HepG2 (cell line): ENCODE measurements at regions not wholly inside any gene's neighbourhood (a gene's known extent, or its start where the extent isn't known, plus 50 kb on each side); places are given as distances from the start of the nearest gene placed in this dataset.

Experiments used
- ATAC-seq: fragments of 200-7000 bp; cut with Tn5 transposase; 3 replicates; pipeline ENCODE4 v1.9.1; 2020; ENCODE audit warnings: mild to moderate bottlenecking, moderate library complexity
- BruUV-seq: library from RNA; stranded (reverse); fragments of 400-500 nt; replicated peaks from 2 replicates; lab custom pipeline; 2021; lab: Mats Ljungman, UMichigan
- CTCF ChIA-PET: fragments of 300-600 bp; formaldehyde crosslinking; extraction: SDS; loops from one replicate; lab custom pipeline; 2021; ENCODE audit warnings: low total read pairs, inconsistent platforms, low intra/inter-chr PET ratio; lab: Yijun Ruan, JAX
- POLR2A ChIA-PET: fragments of 350-600 bp; sonication (Branson Sonifier 250); formaldehyde crosslinking; loops from one replicate; lab custom pipeline; 2020; ENCODE audit warnings: antibody characterized with exemption, inconsistent platforms; lab: Yijun Ruan, JAX
- DNase-seq: peaks from one replicate; pipeline ENCODE4 v3.0.0-alpha.2; 2015; ENCODE audit warnings: low spot score
- FAIRE-seq: peaks from 3 replicates; lab custom pipeline; 2011; peaks lifted over from hg19 to GRCh38; lab: Jason Lieb, UNC
- H2AFZ ChIP-seq: one replicate; pipeline ENCODE4 v1.6.1; 2011; ENCODE audit warnings: low read length, inconsistent platforms
- H3K27ac ChIP-seq: fragments of 300-600 bp; 3 replicates; pipeline ENCODE4 v1.8.0; 2011; ENCODE audit warnings: mixed run types, mild to moderate bottlenecking, mixed read lengths, low read length, inconsistent platforms; ENCODE audit not compliant: insufficient read depth; ENCODE audit errors: extremely low read length
- H3K27me3 ChIP-seq, 2 experiments: fragments of 200-600 bp in 1 of 2; 2 replicates in 1 of 2; 3 replicates in 1 of 2; pipeline versions ENCODE4 v1.6.0 to v1.8.0; 2011; ENCODE audit warnings: low read length in 2 of 2, mild to moderate bottlenecking in 2 of 2, moderate library complexity in 2 of 2, inconsistent platforms in 1 of 2; ENCODE audit not compliant: insufficient read depth in 2 of 2, control insufficient read depth in 1 of 2
- H3K36me3 ChIP-seq, 2 experiments: fragments of 200-600 bp in 1 of 2; replicated peaks in 1 of 2; 2 replicates in 1 of 2; 3 replicates in 1 of 2; pipeline versions ENCODE4 v1.5.1 to v1.8.0; 2011; ENCODE audit warnings: low read length in 2 of 2, inconsistent platforms in 1 of 2; ENCODE audit not compliant: insufficient read depth in 2 of 2, control insufficient read depth in 1 of 2
- H3K4me1 ChIP-seq: 2 replicates; pipeline ENCODE4 v1.5.1; 2012; ENCODE audit warnings: low read length, inconsistent platforms; ENCODE audit not compliant: insufficient read depth
- H3K4me2 ChIP-seq: 2 replicates; pipeline ENCODE4 v1.6.0; 2011; ENCODE audit warnings: low read depth, low read length, inconsistent platforms
- H3K4me3 ChIP-seq, 3 experiments: fragments of 200-600 bp in 1 of 3; sonication (generic), shearing (Covaris generic) in 1 of 3; replicated peaks in 1 of 3; 2 replicates each; pipeline ENCODE4 v1.5.1; 2011 to 2016; ENCODE audit warnings: low read length in 3 of 3, inconsistent platforms in 2 of 3, low read depth in 2 of 3, mild to moderate bottlenecking in 2 of 3, control low read depth in 1 of 3, mixed read lengths in 1 of 3; ENCODE audit not compliant: insufficient read depth in 1 of 3
- H3K79me2 ChIP-seq: one replicate; pipeline ENCODE4 v1.6.1; 2011; ENCODE audit warnings: low read length, inconsistent platforms; ENCODE audit not compliant: insufficient read depth
- H3K9ac ChIP-seq: 2 replicates; pipeline ENCODE4 v1.6.0; 2011; ENCODE audit warnings: mild to moderate bottlenecking, low read depth, low read length, inconsistent platforms; ENCODE audit not compliant: insufficient read depth
- H3K9me3 ChIP-seq: 2 replicates; pipeline ENCODE4 v1.5.1; 2012; ENCODE audit warnings: mild to moderate bottlenecking, low read length
- H4K20me1 ChIP-seq: 2 replicates; pipeline ENCODE4 v1.6.0; 2011; ENCODE audit warnings: inconsistent platforms, mild to moderate bottlenecking, low read length, moderate library complexity; ENCODE audit not compliant: insufficient read depth
- MAFK ChIP-seq, 2 experiments: IDR thresholded peaks in 1 of 2; conservative IDR thresholded peaks in 1 of 2; 2 replicates each; pipeline ENCODE4 v1.6.1; 2011; ENCODE audit warnings: improper control_type of control experiment in 2 of 2, low read length in 2 of 2
- ZNF335 ChIP-seq: sonication (generic); formaldehyde crosslinking; IDR thresholded peaks from 2 replicates; pipeline ENCODE4 v1.4.0; 2020; ENCODE audit warnings: missing genetic modification reagents
- ZNF652 ChIP-seq: IDR thresholded peaks from 2 replicates; pipeline ENCODE4 v1.6.1; 2016; ENCODE audit warnings: low read depth, borderline replicate concordance
- ZNF784 ChIP-seq: sonication (generic); formaldehyde crosslinking; IDR thresholded peaks from 2 replicates; pipeline ENCODE4 v1.5.1; 2020; ENCODE audit warnings: missing genetic modification reagents, mild to moderate bottlenecking, borderline replicate concordance
- WGBS: methylation state at CpG from one replicate; pipeline ENCODE4 v1.1.6; 2017; ENCODE audit warnings: low lambda C conversion rate; 5-methylcytosine and 5-hydroxymethylcytosine counted together
- in situ Hi-C: cut with HindIII; loops from 2 replicates; pipeline ENCODE4 v1.10.0; 2017; ENCODE audit warnings: low pct_unique_long_range_greater_than_20kb; ENCODE audit not compliant: extremely low pct_ligation_motif_present
- intact Hi-C: fragments of 100-400 bp; cut with micrococcal nuclease; formaldehyde crosslinking; loops from one replicate; pipeline ENCODE4 v1.10.0; 2022; ENCODE audit not compliant: unreplicated experiment

GRCh38 chr13:82224806-82225205 is 1657.5 kb downstream of the SLITRK1 start:
- H3K4me2 ChIP-seq: no peak overlapping the region
- in situ Hi-C loops: no loop called here
- no peak overlapping the region for H3K27ac ChIP-seq
- H2AFZ ChIP-seq: no peak overlapping the region
- no peaks in the 10 kb centered on the region for H3K36me3 ChIP-seq
- H3K79me2 ChIP-seq: no peaks in the 10 kb centered on the region
- 0% methylated on average over 3 of the region's 3 CpGs for WGBS
- no peak overlapping the region for H3K4me3 ChIP-seq
- no TSS peak for BruUV-seq
- no peaks in the 10 kb centered on the region for H4K20me1 ChIP-seq
- POLR2A ChIA-PET: no interaction called here
- CTCF ChIA-PET: no interaction called here
- no peak for DNase-seq
- TF ChIP-seq MAFK (conservative IDR thresholded peaks at IDR 0.05 in 1 of 2, IDR thresholded peaks at IDR 0.05 in 1 of 2; ENCODE audit: low read length in 2 of 2): peak in 1 of 2 experiments; percentile 10; a peak in 1 of 4 replicates
- TF ChIP-seq ZNF652: no peak
- TF ChIP-seq, all 625 proteins: peak for 1
- intact Hi-C loops: no loop called here
- Histone ChIP-seq H3K27me3 (no peaks in the 10 kb centered on the region), H3K4me1 (no peaks in the 10 kb centered on the region), H3K9me3 (no peaks in the 10 kb centered on the region), H3K9ac (no peak overlapping the region)
- FAIRE-seq: no peak
- no peak for ATAC-seq

- no peak for FAIRE-seq
Measured at GRCh38 chr13:82221621-82222020, 1660.7 kb downstream of the SLITRK1 start.

More at GRCh38 chr13:82221621-82222020, 1660.7 kb downstream of the SLITRK1 start:
- H4K20me1 ChIP-seq: no peaks in the 10 kb centered on the region
- H3K4me2 ChIP-seq: no peak overlapping the region
- no peak overlapping the region for H3K27ac ChIP-seq
- no peak overlapping the region for H3K4me3 ChIP-seq
- H2AFZ ChIP-seq: no peak overlapping the region
- CTCF ChIA-PET: no interaction called here
- intact Hi-C loops (no loop called here), in situ Hi-C loops (no loop called here)
- TF ChIP-seq ZNF784 (CRISPR knock-in tag): no peak
- TF ChIP-seq ZNF335 (CRISPR knock-in tag): no peak
- H3K36me3 ChIP-seq: no peaks in the 10 kb centered on the region
- no peak for ATAC-seq
- BruUV-seq: no TSS peak
- POLR2A ChIA-PET: no interaction called here
- DNase-seq: no peak
- H3K27me3 ChIP-seq: no peaks in the 10 kb centered on the region
- H3K9ac ChIP-seq: no peak overlapping the region
- 16% methylated on average over 4 of the region's 4 CpGs for whole genome bisulfite sequencing
- no peaks in the 10 kb centered on the region for H3K79me2 ChIP-seq
- no peaks in the 10 kb centered on the region for H3K9me3 ChIP-seq
- no peaks in the 10 kb centered on the region for H3K4me1 ChIP-seq
